Kidney (tissue), 13 donors: ENCODE measurements at regions not wholly inside any gene's neighbourhood (a gene's known extent, or its start where the extent isn't known, plus 50 kb on each side); places are given as distances from the start of the nearest gene placed in this dataset.
"Not testable (repeated sequence)": the region's sequence is repeated elsewhere in the genome, so short reads cannot be mapped to it uniquely, and the experiment has no call there.

Source experiments
- DNase-seq, 5 donors: peaks; one replicate each; pipeline ENCODE4 v3.0.0-alpha.2; 2013 to 2020
- FAIRE-seq: peaks from 2 replicates; lab custom pipeline; 2012; peaks lifted over from hg19 to GRCh38; lab: Jason Lieb, UNC
- H3K27ac ChIP-seq, 2 donors: one replicate each; pipeline ENCODE4 v1.7.0; 2013; ENCODE audit warnings: low read depth in 2 of 2, low read length in 2 of 2, inconsistent platforms in 1 of 2
- H3K27me3 ChIP-seq: one replicate; pipeline ENCODE4 v1.7.1; 2013; ENCODE audit warnings: low read length, inconsistent platforms; ENCODE audit not compliant: control insufficient read depth, insufficient read depth
- H3K36me3 ChIP-seq, 3 donors: one replicate each; pipeline versions ENCODE4 v1.7.0 to v1.7.1; 2013; ENCODE audit warnings: low read length in 3 of 3, control low read depth in 1 of 3, inconsistent platforms in 1 of 3; ENCODE audit not compliant: insufficient read depth in 3 of 3, control insufficient read depth in 2 of 3
- H3K4me1 ChIP-seq, 3 donors: one replicate each; pipeline versions ENCODE4 v1.7.0 to v1.7.1; 2013; ENCODE audit warnings: low read length in 3 of 3, inconsistent platforms in 1 of 3, low read depth in 1 of 3; ENCODE audit not compliant: control insufficient read depth in 2 of 3, insufficient read depth in 2 of 3
- H3K4me3 ChIP-seq, 3 donors: one replicate each; pipeline versions ENCODE4 v1.7.0 to v1.8.1; 2013; ENCODE audit warnings: low read length in 3 of 3, control low read depth in 1 of 3, inconsistent platforms in 1 of 3
- H3K9ac ChIP-seq, 3 donors: one replicate each; pipeline versions ENCODE4 v1.7.0 to v1.7.1; 2013; ENCODE audit warnings: low read length in 3 of 3, control low read depth in 1 of 3, inconsistent platforms in 1 of 3
- H3K9me3 ChIP-seq, 3 donors: one replicate each; pipeline versions ENCODE4 v1.7.0 to v1.7.1; 2013; ENCODE audit warnings: low read length in 3 of 3, control low read depth in 1 of 3, inconsistent platforms in 1 of 3; ENCODE audit not compliant: control insufficient read depth in 2 of 3, insufficient read depth in 1 of 3
- intact Hi-C: fragments of 100-400 bp; cut with DNase I; formaldehyde crosslinking; loops from one replicate; pipeline ENCODE4 v1.11.1; 2022
- TF ChIP-seq, protein P1 (sequence below): IDR thresholded peaks from 3 replicates; pipeline ENCODE4 v1.5.1; 2012; ENCODE audit warnings: mild to moderate bottlenecking, moderate library complexity, borderline replicate concordance; ENCODE audit not compliant: insufficient read depth; ENCODE audit errors: extremely low read depth
- donor health status: control.
- donor health status: control.
- donor health status: control.
- donor health status: control.
- donor health status: control.
- donor health status: DM: yes; HTN: yes; CAD: no.
- donor health status: Normal renal cell carcinoma (clear cell type).

DNA sequence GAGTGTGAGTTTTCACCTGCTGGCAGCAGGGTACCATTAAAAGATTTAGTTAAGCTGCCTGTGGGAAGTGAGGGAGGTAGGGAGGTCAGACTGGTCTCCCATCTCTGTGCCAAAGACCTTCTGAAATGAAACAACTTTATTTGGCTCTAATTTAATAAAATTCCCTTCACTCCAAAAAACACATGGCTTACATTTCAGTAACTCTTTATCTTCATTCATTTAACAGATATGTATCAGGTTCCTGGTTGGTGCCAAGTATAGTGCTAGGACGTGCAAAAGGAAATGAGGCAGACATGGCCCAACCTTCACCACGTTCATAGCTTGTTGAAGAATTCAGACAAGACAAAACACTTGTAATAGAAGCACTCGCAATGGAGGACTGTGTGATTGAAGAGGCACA lies 282.3 kb downstream of the SEC16B start:
- Histone ChIP-seq H3K27me3 (no peaks in the 10 kb centered on the region), H3K4me1 (peaks cover 0 to 9% (median 0%) of the 10 kb centered on the region in 3 donors), H3K9me3 (peaks cover 0 to 2% (median 0%) of the 10 kb centered on the region in 3 donors), H3K4me3 (no peak overlapping the region), H3K27ac (no peak overlapping the region), H3K36me3 (no peaks in the 10 kb centered on the region), H3K9ac (no peak overlapping the region)
- FAIRE-seq: no peak
- intact Hi-C loops: no loop called here
- DNase-seq: no peak
- TF ChIP-seq, protein P1, sequence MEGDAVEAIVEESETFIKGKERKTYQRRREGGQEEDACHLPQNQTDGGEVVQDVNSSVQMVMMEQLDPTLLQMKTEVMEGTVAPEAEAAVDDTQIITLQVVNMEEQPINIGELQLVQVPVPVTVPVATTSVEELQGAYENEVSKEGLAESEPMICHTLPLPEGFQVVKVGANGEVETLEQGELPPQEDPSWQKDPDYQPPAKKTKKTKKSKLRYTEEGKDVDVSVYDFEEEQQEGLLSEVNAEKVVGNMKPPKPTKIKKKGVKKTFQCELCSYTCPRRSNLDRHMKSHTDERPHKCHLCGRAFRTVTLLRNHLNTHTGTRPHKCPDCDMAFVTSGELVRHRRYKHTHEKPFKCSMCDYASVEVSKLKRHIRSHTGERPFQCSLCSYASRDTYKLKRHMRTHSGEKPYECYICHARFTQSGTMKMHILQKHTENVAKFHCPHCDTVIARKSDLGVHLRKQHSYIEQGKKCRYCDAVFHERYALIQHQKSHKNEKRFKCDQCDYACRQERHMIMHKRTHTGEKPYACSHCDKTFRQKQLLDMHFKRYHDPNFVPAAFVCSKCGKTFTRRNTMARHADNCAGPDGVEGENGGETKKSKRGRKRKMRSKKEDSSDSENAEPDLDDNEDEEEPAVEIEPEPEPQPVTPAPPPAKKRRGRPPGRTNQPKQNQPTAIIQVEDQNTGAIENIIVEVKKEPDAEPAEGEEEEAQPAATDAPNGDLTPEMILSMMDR: no peak

GRCh38 chr1:177686933-177687332 lies 282.9 kb downstream of the SEC16B start:
- Histone ChIP-seq H3K4me3 (no peak overlapping the region), H3K27ac (no peak overlapping the region), H3K27me3 (no peaks in the 10 kb centered on the region), H3K9ac (no peak overlapping the region), H3K36me3 (no peaks in the 10 kb centered on the region), H3K9me3 (peaks cover 0 to 2% (median 0%) of the 10 kb centered on the region in 3 donors), H3K4me1 (peaks cover 0 to 9% (median 0%) of the 10 kb centered on the region in 3 donors)
- FAIRE-seq (no peak), DNase-seq (no peak)
- intact Hi-C loops: no loop called here
- TF ChIP-seq, protein P1: no peak

GRCh38 chr1:177669161-177669560 lies 300.7 kb downstream of the SEC16B start:
- FAIRE-seq (no peak), DNase-seq (no peak)
- no peaks in the 10 kb centered on the region for H3K4me1 ChIP-seq
- H3K9me3 ChIP-seq: no peaks in the 10 kb centered on the region
- no peak overlapping the region for H3K9ac ChIP-seq
- no peak overlapping the region for H3K4me3 ChIP-seq
- no peak overlapping the region for H3K27ac ChIP-seq
- intact Hi-C loops: no loop called here
- TF ChIP-seq, protein P1: no peak
- H3K36me3 ChIP-seq: no peaks in the 10 kb centered on the region
- no peaks in the 10 kb centered on the region for H3K27me3 ChIP-seq

DNA sequence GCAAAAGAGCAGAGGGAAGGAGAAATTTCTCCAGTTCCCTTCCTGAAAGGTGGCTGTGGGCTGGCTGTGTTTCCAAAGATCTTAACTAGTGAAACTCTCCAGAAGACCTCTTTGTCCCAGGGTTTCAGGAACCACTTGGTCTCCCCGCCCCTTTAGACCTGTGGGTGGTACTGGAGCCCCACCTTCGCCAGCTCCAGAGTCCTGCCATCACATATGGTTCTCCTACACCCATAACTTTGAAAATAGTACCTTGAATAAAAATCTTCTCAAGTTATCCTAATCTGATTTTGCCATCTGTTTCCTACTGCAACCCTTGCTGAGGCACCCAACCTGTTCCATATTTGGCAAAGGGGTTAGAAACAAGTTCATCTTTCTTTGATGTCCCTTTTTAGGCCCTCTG lies 303.9 kb downstream of the SEC16B start:
- H3K4me1 ChIP-seq: no peaks in the 10 kb centered on the region
- no peaks in the 10 kb centered on the region for H3K27me3 ChIP-seq
- TF ChIP-seq, protein P1: no peak
- no peak overlapping the region for H3K4me3 ChIP-seq
- FAIRE-seq (no peak), DNase-seq (no peak)
- no peaks in the 10 kb centered on the region for H3K36me3 ChIP-seq
- H3K9me3 ChIP-seq: no peaks in the 10 kb centered on the region
- no peak overlapping the region for H3K9ac ChIP-seq
- intact Hi-C loops: no loop called here
- H3K27ac ChIP-seq: no peak overlapping the region

DNA sequence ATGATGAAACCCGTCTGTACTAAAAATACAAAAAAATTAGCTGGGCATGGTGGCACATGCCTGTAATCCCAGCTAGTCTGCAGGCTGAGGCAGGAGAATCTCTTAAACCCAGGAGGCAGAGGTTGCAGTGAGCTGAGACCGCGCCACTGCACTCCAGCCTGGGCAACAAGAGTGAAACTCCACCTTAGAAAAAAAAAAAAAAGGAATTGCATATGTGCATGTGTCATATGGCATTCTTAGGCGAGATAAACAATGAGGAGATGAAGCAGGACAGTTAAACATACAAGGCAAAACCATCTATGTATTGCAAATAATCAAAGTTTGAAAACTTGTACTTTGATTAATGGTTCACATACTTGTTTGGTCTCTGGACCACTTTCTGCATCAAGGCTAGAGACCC lies 305.1 kb downstream of the SEC16B start:
- FAIRE-seq, DNase-seq, H3K9ac ChIP-seq, H3K27ac ChIP-seq, H3K4me3 ChIP-seq, H3K9me3 ChIP-seq, intact Hi-C loops, H3K36me3 ChIP-seq, H3K4me1 ChIP-seq, H3K27me3 ChIP-seq: not testable (repeated sequence)
